WTC11 (cell line): ENCODE measurements at regions not wholly inside any gene's neighbourhood (a gene's known extent, or its start where the extent isn't known, plus 50 kb on each side); places are given as distances from the start of the nearest gene placed in this dataset.

Source experiments
- CTCF ChIP-seq: fragments of 200-600 bp; IDR thresholded peaks from 2 replicates; pipeline ENCODE4 v1.8.0; 2022; ENCODE audit warnings: antibody characterized with exemption
- E2F5 ChIP-seq: sonication (generic); formaldehyde crosslinking; IDR thresholded peaks from 2 replicates; pipeline ENCODE4 v1.8.1; 2022; ENCODE audit warnings: mild to moderate bottlenecking, moderate library complexity, missing genetic modification reagents
- ESRRA ChIP-seq: sonication (generic); formaldehyde crosslinking; IDR thresholded peaks from 2 replicates; pipeline ENCODE4 v1.8.1; 2022; ENCODE audit warnings: mild to moderate bottlenecking, missing genetic modification reagents, borderline replicate concordance
- ETV6 ChIP-seq: sonication (generic); formaldehyde crosslinking; IDR thresholded peaks from 2 replicates; pipeline ENCODE4 v1.8.1; 2022; ENCODE audit warnings: mild to moderate bottlenecking, missing genetic modification reagents
- FOXK1 ChIP-seq: sonication (generic); formaldehyde crosslinking; IDR thresholded peaks from 2 replicates; pipeline ENCODE4 v1.8.0; 2022; ENCODE audit warnings: mild to moderate bottlenecking, moderate library complexity, missing genetic modification reagents
- SP1 ChIP-seq: sonication (generic); formaldehyde crosslinking; conservative IDR thresholded peaks from 2 replicates; pipeline ENCODE4 v1.8.1; 2022; ENCODE audit warnings: missing genetic modification reagents
- ZBTB43 ChIP-seq: sonication (generic); formaldehyde crosslinking; IDR thresholded peaks from 2 replicates; pipeline ENCODE4 v1.8.1; 2023; ENCODE audit warnings: mild to moderate bottlenecking, missing genetic modification reagents
- ZNF512 ChIP-seq: sonication (generic); formaldehyde crosslinking; IDR thresholded peaks from 2 replicates; pipeline ENCODE4 v1.8.1; 2022; ENCODE audit warnings: missing genetic modification reagents, borderline replicate concordance

GRCh38 chr1:30639881-30640452 is 83.4 kb downstream of the MATN1 start:
- TF ChIP-seq CTCF (no peak), ZBTB43 (CRISPR knock-in tag) (no peak), ESRRA (CRISPR knock-in tag) (no peak), ZNF512 (CRISPR knock-in tag) (no peak), ETV6 (CRISPR knock-in tag) (no peak), E2F5 (no peak), SP1 (CRISPR knock-in tag) (no peak), FOXK1 (no peak)
